Progenitor cell of endocrine pancreas (in vitro differentiated cells): ENCODE measurements at regions not wholly inside any gene's neighbourhood (a gene's known extent, or its start where the extent isn't known, plus 50 kb on each side); places are given as distances from the start of the nearest gene placed in this dataset.
"Not testable (repeated sequence)": the region's sequence is repeated elsewhere in the genome, so short reads cannot be mapped to it uniquely, and the experiment has no call there.

Experiments
- DNase-seq: peaks from one replicate; pipeline ENCODE4 v3.0.0; 2021; ENCODE audit warnings: low spot score; ENCODE audit not compliant: unreplicated experiment
- H3K27ac Mint-ChIP-seq: 2 replicates; pipeline ENCODE4 v1.8.0; 2021; ENCODE audit warnings: mild to moderate bottlenecking, moderate library complexity, mixed read lengths
- H3K27me3 Mint-ChIP-seq: 2 replicates; pipeline ENCODE4 v1.8.0; 2021; ENCODE audit warnings: mixed read lengths
- H3K36me3 Mint-ChIP-seq: 2 replicates; pipeline ENCODE4 v1.8.0; 2022; ENCODE audit warnings: mixed read lengths; ENCODE audit not compliant: insufficient read depth
- H3K4me1 Mint-ChIP-seq: 2 replicates; pipeline ENCODE4 v1.8.0; 2021; ENCODE audit warnings: low read depth, mixed read lengths
- H3K4me3 Mint-ChIP-seq: 2 replicates; pipeline ENCODE4 v1.8.0; 2021; ENCODE audit warnings: low read depth, mild to moderate bottlenecking, moderate library complexity, mixed read lengths
- H3K9me3 Mint-ChIP-seq: 2 replicates; pipeline ENCODE4 v1.8.0; 2021; ENCODE audit warnings: low read depth, mixed read lengths
- TF ChIP-seq, protein P1 (sequence below): fragments of 200-600 bp; sonication (generic); IDR thresholded peaks from one replicate; pipeline ENCODE4 v1.5.0; 2021; ENCODE audit warnings: antibody characterized with exemption, mild to moderate bottlenecking; ENCODE audit not compliant: unreplicated experiment

DNA sequence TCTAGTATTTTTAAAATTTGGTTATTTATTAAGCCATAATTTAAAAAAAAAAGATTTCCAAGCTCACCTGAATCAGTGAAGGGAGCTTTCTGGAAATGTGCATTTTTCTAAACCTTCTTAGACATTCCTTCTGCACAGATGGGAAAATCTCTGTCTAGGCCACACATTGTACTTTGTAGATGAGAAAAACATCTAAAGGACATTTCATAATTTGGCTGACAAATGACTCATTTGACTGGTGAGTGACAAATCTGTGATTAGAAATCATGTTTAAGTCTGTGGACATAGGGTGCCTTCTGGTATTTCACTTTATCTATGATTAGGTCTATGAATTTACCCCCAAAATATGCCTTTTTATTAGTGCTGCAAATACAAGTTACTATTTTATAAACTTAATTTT, 1044.9 kb upstream of the FLRT2 start:
- Mint-ChIP-seq H3K27me3 (peaks cover 3% of the 10 kb centered on the region), H3K4me1 (peaks cover 5% of the 10 kb centered on the region), H3K27ac (no peak overlapping the region), H3K4me3 (no peak overlapping the region), H3K9me3 (no peaks in the 10 kb centered on the region), H3K36me3 (no peaks in the 10 kb centered on the region)
- TF ChIP-seq, protein P1, sequence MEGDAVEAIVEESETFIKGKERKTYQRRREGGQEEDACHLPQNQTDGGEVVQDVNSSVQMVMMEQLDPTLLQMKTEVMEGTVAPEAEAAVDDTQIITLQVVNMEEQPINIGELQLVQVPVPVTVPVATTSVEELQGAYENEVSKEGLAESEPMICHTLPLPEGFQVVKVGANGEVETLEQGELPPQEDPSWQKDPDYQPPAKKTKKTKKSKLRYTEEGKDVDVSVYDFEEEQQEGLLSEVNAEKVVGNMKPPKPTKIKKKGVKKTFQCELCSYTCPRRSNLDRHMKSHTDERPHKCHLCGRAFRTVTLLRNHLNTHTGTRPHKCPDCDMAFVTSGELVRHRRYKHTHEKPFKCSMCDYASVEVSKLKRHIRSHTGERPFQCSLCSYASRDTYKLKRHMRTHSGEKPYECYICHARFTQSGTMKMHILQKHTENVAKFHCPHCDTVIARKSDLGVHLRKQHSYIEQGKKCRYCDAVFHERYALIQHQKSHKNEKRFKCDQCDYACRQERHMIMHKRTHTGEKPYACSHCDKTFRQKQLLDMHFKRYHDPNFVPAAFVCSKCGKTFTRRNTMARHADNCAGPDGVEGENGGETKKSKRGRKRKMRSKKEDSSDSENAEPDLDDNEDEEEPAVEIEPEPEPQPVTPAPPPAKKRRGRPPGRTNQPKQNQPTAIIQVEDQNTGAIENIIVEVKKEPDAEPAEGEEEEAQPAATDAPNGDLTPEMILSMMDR: no peak
- DNase-seq: no peak

DNA sequence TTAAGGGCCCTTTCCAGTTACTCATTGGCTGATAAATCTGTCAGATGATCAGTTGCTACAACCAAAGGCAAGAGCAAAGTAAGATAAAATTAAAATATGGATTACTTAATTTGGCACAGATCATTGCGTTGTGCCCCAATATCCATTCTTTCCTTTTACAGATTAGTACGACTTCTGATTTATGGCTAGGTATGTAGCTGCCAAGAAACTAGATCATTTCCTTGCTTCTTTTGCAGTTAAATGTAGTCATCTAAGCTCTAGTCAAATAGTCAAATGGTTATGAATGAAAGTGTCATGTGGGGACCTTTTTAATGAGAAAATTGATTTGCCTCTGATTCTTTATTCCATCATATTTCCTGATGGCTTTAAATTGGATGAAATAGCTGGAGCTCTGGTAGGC, 1039.9 kb upstream of the FLRT2 start:
- H3K27me3 Mint-ChIP-seq: peaks cover 5% of the 10 kb centered on the region
- DNase-seq: no peak
- H3K36me3 Mint-ChIP-seq: no peaks in the 10 kb centered on the region
- peaks cover 3% of the 10 kb centered on the region for H3K4me1 Mint-ChIP-seq
- TF ChIP-seq, protein P1: no peak
- H3K9me3 Mint-ChIP-seq: no peaks in the 10 kb centered on the region
- no peak overlapping the region for H3K27ac Mint-ChIP-seq
- H3K4me3 Mint-ChIP-seq: no peak overlapping the region

DNA sequence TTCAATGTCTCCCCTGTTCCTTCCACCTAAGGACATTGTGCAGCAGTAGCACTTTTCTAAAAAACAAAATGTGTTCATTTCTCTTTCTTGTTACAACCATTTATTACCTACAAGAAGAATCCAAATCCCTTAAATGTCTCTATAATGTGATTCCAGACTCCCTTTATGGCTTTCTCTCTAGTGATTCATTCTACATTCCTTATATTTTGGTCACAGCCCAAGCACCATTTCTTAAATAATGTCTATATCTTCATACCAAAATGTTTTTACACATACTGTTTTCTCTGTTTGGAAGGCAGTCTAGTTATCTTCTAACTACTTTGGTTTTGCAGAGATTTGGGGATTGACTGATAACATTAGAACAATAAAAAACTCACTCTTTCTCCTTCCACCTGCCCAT, 1037.3 kb upstream of the FLRT2 start:
- TF ChIP-seq, protein P1: no peak
- Mint-ChIP-seq H3K36me3 (no peaks in the 10 kb centered on the region), H3K4me1 (peaks cover 5% of the 10 kb centered on the region), H3K27ac (no peak overlapping the region), H3K4me3 (no peak overlapping the region), H3K9me3 (no peaks in the 10 kb centered on the region), H3K27me3 (peaks cover 5% of the 10 kb centered on the region)
- no peak for DNase-seq

DNA sequence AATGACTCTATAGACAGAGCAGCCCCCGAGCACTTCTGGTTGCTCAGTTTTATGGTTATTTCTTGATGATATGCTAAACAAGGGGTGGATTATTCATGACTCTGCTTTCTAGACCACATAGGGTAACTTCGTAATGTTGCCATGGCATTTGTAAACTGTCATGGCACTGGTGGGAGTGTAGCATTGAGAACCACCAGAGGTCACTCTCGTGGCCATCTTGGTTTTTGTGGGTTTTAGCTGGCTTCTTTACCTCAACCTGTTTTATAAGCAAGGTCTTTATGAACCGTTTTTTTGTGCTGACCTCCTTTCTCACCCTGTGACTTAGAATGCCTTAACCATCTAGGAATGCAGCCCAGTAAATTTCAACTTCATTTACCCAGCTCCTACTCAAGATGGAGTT, 1036.2 kb upstream of the FLRT2 start:
- H3K27ac Mint-ChIP-seq: no peak overlapping the region
- no peak overlapping the region for H3K4me3 Mint-ChIP-seq
- H3K27me3 Mint-ChIP-seq: peaks cover 2% of the 10 kb centered on the region
- peaks cover 3% of the 10 kb centered on the region for H3K4me1 Mint-ChIP-seq
- H3K36me3 Mint-ChIP-seq: no peaks in the 10 kb centered on the region
- DNase-seq: no peak
- TF ChIP-seq, protein P1: no peak
- no peaks in the 10 kb centered on the region for H3K9me3 Mint-ChIP-seq

DNA sequence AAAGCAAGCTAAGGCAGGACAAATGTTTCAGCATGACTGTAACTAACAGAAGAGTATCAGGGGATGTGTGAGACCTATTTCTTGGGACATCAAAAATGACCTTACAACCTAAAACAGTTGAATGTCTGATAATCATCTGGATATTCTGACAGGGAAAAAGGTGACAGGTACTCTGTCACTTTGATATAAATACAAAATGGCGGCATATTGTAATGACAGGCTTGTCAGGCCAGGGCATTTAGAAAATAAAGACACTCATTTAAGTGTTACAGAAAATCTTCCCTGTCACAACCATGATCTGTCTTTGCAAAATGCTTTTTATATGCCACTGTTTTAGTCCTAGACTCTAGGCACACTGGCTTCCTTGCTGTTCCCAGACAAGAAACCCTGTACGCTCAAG, 1033.3 kb upstream of the FLRT2 start:
- no peaks in the 10 kb centered on the region for H3K36me3 Mint-ChIP-seq
- DNase-seq: no peak
- peaks cover 3% of the 10 kb centered on the region for H3K4me1 Mint-ChIP-seq
- no peak overlapping the region for H3K27ac Mint-ChIP-seq
- no peaks in the 10 kb centered on the region for H3K9me3 Mint-ChIP-seq
- H3K27me3 Mint-ChIP-seq: peaks cover 5% of the 10 kb centered on the region
- TF ChIP-seq, protein P1: no peak
- H3K4me3 Mint-ChIP-seq: no peak overlapping the region

DNA sequence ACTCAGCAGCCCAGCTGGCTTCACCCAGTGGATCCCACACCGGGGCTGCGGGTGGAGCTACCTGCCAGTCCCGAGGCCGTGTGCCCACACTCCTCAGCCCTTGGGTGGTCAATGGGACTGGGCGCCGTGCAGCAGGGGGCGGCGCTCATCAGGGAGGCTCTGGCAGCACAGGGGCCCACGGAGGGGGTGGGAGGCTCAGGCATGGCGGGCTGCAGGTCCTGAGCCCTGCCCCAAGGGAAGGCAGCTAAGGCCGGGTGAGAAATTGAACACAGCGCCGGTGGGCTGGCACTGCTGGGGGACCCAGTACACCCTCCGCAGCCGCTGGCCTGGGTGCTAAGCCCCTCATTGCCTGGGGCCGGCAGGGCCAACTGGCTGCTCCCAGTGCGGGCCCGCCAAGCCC, 1017.1 kb upstream of the FLRT2 start:
- not testable (repeated sequence) for DNase-seq, H3K4me1 Mint-ChIP-seq, H3K27ac Mint-ChIP-seq, H3K36me3 Mint-ChIP-seq, H3K4me3 Mint-ChIP-seq, H3K27me3 Mint-ChIP-seq
- H3K9me3 Mint-ChIP-seq: peaks cover 19% of the 10 kb centered on the region
